Lung microvascular endothelial cell (primary cell): ENCODE measurements at regions not wholly inside any gene's neighbourhood (a gene's known extent, or its start where the extent isn't known, plus 50 kb on each side); places are given as distances from the start of the nearest gene placed in this dataset.

Experiments used
- DNase-seq, 2 donors: peaks; one replicate each; pipeline versions ENCODE4 v3.0.0 to v3.0.0-alpha.2; 2010; ENCODE audit warnings: low read depth in 2 of 2

GRCh38 chr6:2465336-2465735 lies 219.9 kb upstream of the GMDS start:
- no peak for DNase-seq

- DNase-seq, result no peak
These were observed 219.2 kb upstream of the GMDS start for GRCh38 chr6:2464641-2465040.

GRCh38 chr6:2462831-2463230 lies 217.4 kb upstream of the GMDS start:
- DNase-seq, result no peak

- no peak for DNase-seq
These were observed 214.9 kb upstream of the GMDS start for GRCh38 chr6:2460216-2460745.

GRCh38 chr6:2454180-2454579 lies 208.8 kb upstream of the GMDS start:
- no peak for DNase-seq

- peak in 1 of 2 donors; percentile 43 for DNase-seq
These were observed 205.1 kb upstream of the GMDS start for GRCh38 chr6:2450546-2450945.

- no peak for DNase-seq
These were observed 204.2 kb upstream of the GMDS start for GRCh38 chr6:2449572-2449940.

GRCh38 chr6:2448826-2449571 lies 203.6 kb upstream of the GMDS start:
- DNase-seq, result peak; percentile 83 to 85

- DNase-seq, result no peak
These were observed 202.5 kb upstream of the GMDS start for GRCh38 chr6:2447931-2448330.

GRCh38 chr6:2447318-2447920 lies 202.0 kb upstream of the GMDS start:
- no peak for DNase-seq

GRCh38 chr6:2441601-2442475 lies 196.4 kb upstream of the GMDS start:
- DNase-seq, result no peak

- DNase-seq, result no peak
These were observed 195.1 kb upstream of the GMDS start for GRCh38 chr6:2440516-2440915.

- DNase-seq, result no peak
These were observed 194.2 kb upstream of the GMDS start for GRCh38 chr6:2439632-2440031.

- no peak for DNase-seq
These were observed 193.7 kb upstream of the GMDS start for GRCh38 chr6:2439082-2439481.

- DNase-seq, result no peak
These were observed 191.2 kb upstream of the GMDS start for GRCh38 chr6:2436410-2437154.

GRCh38 chr6:2435323-2435722 lies 189.9 kb upstream of the GMDS start:
- no peak for DNase-seq

- no peak for DNase-seq
These were observed 189.5 kb upstream of the GMDS start for GRCh38 chr6:2434912-2435311.

- no peak for DNase-seq
These were observed 188.7 kb upstream of the GMDS start for GRCh38 chr6:2434116-2434515.

- no peak for DNase-seq
These were observed 188.3 kb upstream of the GMDS start for GRCh38 chr6:2433711-2434110.

- DNase-seq, result no peak
These were observed 187.9 kb upstream of the GMDS start for GRCh38 chr6:2433266-2433665.

GRCh38 chr6:2432292-2432691 lies 186.9 kb upstream of the GMDS start:
- DNase-seq, result peak in 1 of 2 donors; percentile 27

- no peak for DNase-seq
These were observed 185.2 kb upstream of the GMDS start for GRCh38 chr6:2430612-2431011.
